ENCODE measurements at regions not wholly inside any gene's neighbourhood (a gene's known extent, or its start where the extent isn't known, plus 50 kb on each side); places are given as distances from the start of the nearest gene placed in this dataset.
"Not testable (repeated sequence)": the region's sequence is repeated elsewhere in the genome, so short reads cannot be mapped to it uniquely, and the experiment has no call there.

- not testable (repeated sequence) for H3K36me3 ChIP-seq (ENCODE audit: control insufficient read depth in 1 of 2, insufficient read depth in 2 of 2, low read length in 2 of 2); H3K27ac ChIP-seq (ENCODE audit: low read depth, low read length); H3K27me3 ChIP-seq (ENCODE audit: control insufficient read depth in 1 of 2, insufficient read depth in 2 of 2, low read length in 2 of 2); H3K4me1 ChIP-seq (ENCODE audit: control insufficient read depth in 1 of 2, insufficient read depth in 2 of 2, low read length in 2 of 2); H3K9ac ChIP-seq (ENCODE audit: low read depth in 1 of 2, low read length in 2 of 2); H3K4me3 ChIP-seq (ENCODE audit: low read depth in 1 of 2, low read length in 2 of 2)
- peaks cover 25 to 40% of the 10 kb centered on the region in 2 donors for H3K9me3 ChIP-seq (ENCODE audit: control insufficient read depth in 1 of 2, low read length in 2 of 2)
These were observed 677.3 kb upstream of the TPTE start for GRCh38 chr21:9844106-9844505.

- H3K27ac ChIP-seq (ENCODE audit: low read depth, low read length); H3K36me3 ChIP-seq (ENCODE audit: control insufficient read depth in 1 of 2, insufficient read depth in 2 of 2, low read length in 2 of 2); H3K9ac ChIP-seq (ENCODE audit: low read depth in 1 of 2, low read length in 2 of 2); H3K4me3 ChIP-seq (ENCODE audit: low read depth in 1 of 2, low read length in 2 of 2); H3K4me1 ChIP-seq (ENCODE audit: control insufficient read depth in 1 of 2, insufficient read depth in 2 of 2, low read length in 2 of 2); H3K27me3 ChIP-seq (ENCODE audit: control insufficient read depth in 1 of 2, insufficient read depth in 2 of 2, low read length in 2 of 2): not testable (repeated sequence)
- peaks cover 29 to 34% of the 10 kb centered on the region in 2 donors for H3K9me3 ChIP-seq (ENCODE audit: control insufficient read depth in 1 of 2, low read length in 2 of 2)
These were observed 673.9 kb upstream of the TPTE start for GRCh38 chr21:9847511-9847910.

- H3K4me1 ChIP-seq (ENCODE audit: control insufficient read depth in 1 of 2, insufficient read depth in 2 of 2, low read length in 2 of 2); H3K27me3 ChIP-seq (ENCODE audit: control insufficient read depth in 1 of 2, insufficient read depth in 2 of 2, low read length in 2 of 2); H3K36me3 ChIP-seq (ENCODE audit: control insufficient read depth in 1 of 2, insufficient read depth in 2 of 2, low read length in 2 of 2); H3K27ac ChIP-seq (ENCODE audit: low read depth, low read length); H3K9ac ChIP-seq (ENCODE audit: low read depth in 1 of 2, low read length in 2 of 2); H3K4me3 ChIP-seq (ENCODE audit: low read depth in 1 of 2, low read length in 2 of 2): not testable (repeated sequence)
- peaks cover 16 to 27% of the 10 kb centered on the region in 2 donors for H3K9me3 ChIP-seq (ENCODE audit: control insufficient read depth in 1 of 2, low read length in 2 of 2)
These were observed 670.2 kb upstream of the TPTE start for GRCh38 chr21:9851166-9851565.

- not testable (repeated sequence) for H3K4me1 ChIP-seq (ENCODE audit: control insufficient read depth in 1 of 2, insufficient read depth in 2 of 2, low read length in 2 of 2); H3K36me3 ChIP-seq (ENCODE audit: control insufficient read depth in 1 of 2, insufficient read depth in 2 of 2, low read length in 2 of 2); H3K27ac ChIP-seq (ENCODE audit: low read depth, low read length); H3K9ac ChIP-seq (ENCODE audit: low read depth in 1 of 2, low read length in 2 of 2); H3K4me3 ChIP-seq (ENCODE audit: low read depth in 1 of 2, low read length in 2 of 2); H3K27me3 ChIP-seq (ENCODE audit: control insufficient read depth in 1 of 2, insufficient read depth in 2 of 2, low read length in 2 of 2)
- peaks cover 11 to 23% of the 10 kb centered on the region in 2 donors for H3K9me3 ChIP-seq (ENCODE audit: control insufficient read depth in 1 of 2, low read length in 2 of 2)
These were observed 669.7 kb upstream of the TPTE start for GRCh38 chr21:9851695-9852094.

- not testable (repeated sequence) for H3K9ac ChIP-seq (ENCODE audit: low read depth in 1 of 2, low read length in 2 of 2); H3K27ac ChIP-seq (ENCODE audit: low read depth, low read length); H3K4me1 ChIP-seq (ENCODE audit: control insufficient read depth in 1 of 2, insufficient read depth in 2 of 2, low read length in 2 of 2); H3K36me3 ChIP-seq (ENCODE audit: control insufficient read depth in 1 of 2, insufficient read depth in 2 of 2, low read length in 2 of 2); H3K4me3 ChIP-seq (ENCODE audit: low read depth in 1 of 2, low read length in 2 of 2); H3K27me3 ChIP-seq (ENCODE audit: control insufficient read depth in 1 of 2, insufficient read depth in 2 of 2, low read length in 2 of 2)
- peaks cover 7 to 11% of the 10 kb centered on the region in 2 donors for H3K9me3 ChIP-seq (ENCODE audit: control insufficient read depth in 1 of 2, low read length in 2 of 2)
These were observed 663.8 kb upstream of the TPTE start for GRCh38 chr21:9857563-9857962.

GRCh38 chr21:9859865-9860264, 661.5 kb upstream of the TPTE start:
- not testable (repeated sequence) for H3K27ac ChIP-seq (ENCODE audit: low read depth, low read length); H3K27me3 ChIP-seq (ENCODE audit: control insufficient read depth in 1 of 2, insufficient read depth in 2 of 2, low read length in 2 of 2); H3K4me3 ChIP-seq (ENCODE audit: low read depth in 1 of 2, low read length in 2 of 2); H3K4me1 ChIP-seq (ENCODE audit: control insufficient read depth in 1 of 2, insufficient read depth in 2 of 2, low read length in 2 of 2); H3K9ac ChIP-seq (ENCODE audit: low read depth in 1 of 2, low read length in 2 of 2); H3K36me3 ChIP-seq (ENCODE audit: control insufficient read depth in 1 of 2, insufficient read depth in 2 of 2, low read length in 2 of 2)
- peaks cover 16 to 22% of the 10 kb centered on the region in 2 donors for H3K9me3 ChIP-seq (ENCODE audit: control insufficient read depth in 1 of 2, low read length in 2 of 2)

GRCh38 chr21:9862456-9862855, 658.9 kb upstream of the TPTE start:
- H3K4me1 ChIP-seq (ENCODE audit: control insufficient read depth in 1 of 2, insufficient read depth in 2 of 2, low read length in 2 of 2); H3K27me3 ChIP-seq (ENCODE audit: control insufficient read depth in 1 of 2, insufficient read depth in 2 of 2, low read length in 2 of 2); H3K4me3 ChIP-seq (ENCODE audit: low read depth in 1 of 2, low read length in 2 of 2); H3K27ac ChIP-seq (ENCODE audit: low read depth, low read length); H3K9ac ChIP-seq (ENCODE audit: low read depth in 1 of 2, low read length in 2 of 2); H3K36me3 ChIP-seq (ENCODE audit: control insufficient read depth in 1 of 2, insufficient read depth in 2 of 2, low read length in 2 of 2): not testable (repeated sequence)
- H3K9me3 ChIP-seq (ENCODE audit: control insufficient read depth in 1 of 2, low read length in 2 of 2): peaks cover 14 to 27% of the 10 kb centered on the region in 2 donors

- H3K9ac ChIP-seq (ENCODE audit: low read depth in 1 of 2, low read length in 2 of 2); H3K27me3 ChIP-seq (ENCODE audit: control insufficient read depth in 1 of 2, insufficient read depth in 2 of 2, low read length in 2 of 2); H3K27ac ChIP-seq (ENCODE audit: low read depth, low read length); H3K4me3 ChIP-seq (ENCODE audit: low read depth in 1 of 2, low read length in 2 of 2); H3K36me3 ChIP-seq (ENCODE audit: control insufficient read depth in 1 of 2, insufficient read depth in 2 of 2, low read length in 2 of 2); H3K4me1 ChIP-seq (ENCODE audit: control insufficient read depth in 1 of 2, insufficient read depth in 2 of 2, low read length in 2 of 2): not testable (repeated sequence)
- peaks cover 14 to 19% of the 10 kb centered on the region in 2 donors for H3K9me3 ChIP-seq (ENCODE audit: control insufficient read depth in 1 of 2, low read length in 2 of 2)
These were observed 653.6 kb upstream of the TPTE start for GRCh38 chr21:9867815-9868214.

GRCh38 chr21:9873096-9873495, 648.3 kb upstream of the TPTE start:
- not testable (repeated sequence) for H3K9ac ChIP-seq (ENCODE audit: low read depth in 1 of 2, low read length in 2 of 2); H3K27ac ChIP-seq (ENCODE audit: low read depth, low read length); H3K4me3 ChIP-seq (ENCODE audit: low read depth in 1 of 2, low read length in 2 of 2); H3K4me1 ChIP-seq (ENCODE audit: control insufficient read depth in 1 of 2, insufficient read depth in 2 of 2, low read length in 2 of 2); H3K27me3 ChIP-seq (ENCODE audit: control insufficient read depth in 1 of 2, insufficient read depth in 2 of 2, low read length in 2 of 2); H3K36me3 ChIP-seq (ENCODE audit: control insufficient read depth in 1 of 2, insufficient read depth in 2 of 2, low read length in 2 of 2)
- peaks cover 13 to 16% of the 10 kb centered on the region in 2 donors for H3K9me3 ChIP-seq (ENCODE audit: control insufficient read depth in 1 of 2, low read length in 2 of 2)

- not testable (repeated sequence) for H3K36me3 ChIP-seq (ENCODE audit: control insufficient read depth in 1 of 2, insufficient read depth in 2 of 2, low read length in 2 of 2); H3K27ac ChIP-seq (ENCODE audit: low read depth, low read length); H3K4me1 ChIP-seq (ENCODE audit: control insufficient read depth in 1 of 2, insufficient read depth in 2 of 2, low read length in 2 of 2); H3K9ac ChIP-seq (ENCODE audit: low read depth in 1 of 2, low read length in 2 of 2); H3K4me3 ChIP-seq (ENCODE audit: low read depth in 1 of 2, low read length in 2 of 2); H3K27me3 ChIP-seq (ENCODE audit: control insufficient read depth in 1 of 2, insufficient read depth in 2 of 2, low read length in 2 of 2)
- H3K9me3 ChIP-seq (ENCODE audit: control insufficient read depth in 1 of 2, low read length in 2 of 2): peaks cover 15 to 16% of the 10 kb centered on the region in 2 donors
These were observed 647.2 kb upstream of the TPTE start for GRCh38 chr21:9874136-9874535.

GRCh38 chr21:9881430-9881829, 640.0 kb upstream of the TPTE start:
- peaks cover 22 to 32% of the 10 kb centered on the region in 2 donors for H3K9me3 ChIP-seq (ENCODE audit: control insufficient read depth in 1 of 2, low read length in 2 of 2)
- H3K36me3 ChIP-seq (ENCODE audit: control insufficient read depth in 1 of 2, insufficient read depth in 2 of 2, low read length in 2 of 2); H3K4me3 ChIP-seq (ENCODE audit: low read depth in 1 of 2, low read length in 2 of 2); H3K27me3 ChIP-seq (ENCODE audit: control insufficient read depth in 1 of 2, insufficient read depth in 2 of 2, low read length in 2 of 2); H3K27ac ChIP-seq (ENCODE audit: low read depth, low read length); H3K4me1 ChIP-seq (ENCODE audit: control insufficient read depth in 1 of 2, insufficient read depth in 2 of 2, low read length in 2 of 2); H3K9ac ChIP-seq (ENCODE audit: low read depth in 1 of 2, low read length in 2 of 2): not testable (repeated sequence)
